Stimulated activated CD8-positive, alpha-beta memory T cell treated with anti-CD3 and anti-CD28 coated beads, Interleukin-15, amount 100 ng/mL, for 48 hours (primary cell): ENCODE measurements at regions not wholly inside any gene's neighbourhood (a gene's known extent, or its start where the extent isn't known, plus 50 kb on each side); places are given as distances from the start of the nearest gene placed in this dataset.
A peak's percentile ranks its signal among the peaks of the same experiment; 100 is the strongest.

ENCODE experiments used
- DNase-seq, 2 donors: peaks; one replicate each; pipeline ENCODE4 v3.0.0-alpha.2; 2020; ENCODE audit warnings: low read depth in 2 of 2

GRCh38 chr2:147135376-147135775 is 709.5 kb upstream of the ACVR2A start:
- no peak for DNase-seq

- DNase-seq = no peak
Observed at GRCh38 chr2:147133286-147133908, 711.4 kb upstream of the ACVR2A start.

GRCh38 chr2:147125145-147125544 is 719.7 kb upstream of the ACVR2A start:
- no peak for DNase-seq

- no peak for DNase-seq
Observed at GRCh38 chr2:147122944-147123343, 721.9 kb upstream of the ACVR2A start.

GRCh38 chr2:147110962-147111361 is 733.9 kb upstream of the ACVR2A start:
- no peak for DNase-seq

- no peak for DNase-seq
Observed at GRCh38 chr2:147110317-147110716, 734.5 kb upstream of the ACVR2A start.

- no peak for DNase-seq
Observed at GRCh38 chr2:147109291-147109690, 735.5 kb upstream of the ACVR2A start.

- no peak for DNase-seq
Observed at GRCh38 chr2:147108548-147108947, 736.3 kb upstream of the ACVR2A start.

GRCh38 chr2:147101941-147102790 is 742.7 kb upstream of the ACVR2A start:
- no peak for DNase-seq

GRCh38 chr2:147100406-147101035 is 744.3 kb upstream of the ACVR2A start:
- DNase-seq = no peak

GRCh38 chr2:147099845-147100244 is 745.0 kb upstream of the ACVR2A start:
- DNase-seq = no peak

GRCh38 chr2:147098940-147099339 is 745.9 kb upstream of the ACVR2A start:
- DNase-seq = no peak

- no peak for DNase-seq
Observed at GRCh38 chr2:147097747-147098146, 747.1 kb upstream of the ACVR2A start.

- DNase-seq = no peak
Observed at GRCh38 chr2:147096671-147097070, 748.2 kb upstream of the ACVR2A start.

GRCh38 chr2:147095376-147095775 is 749.5 kb upstream of the ACVR2A start:
- DNase-seq = no peak

GRCh38 chr2:147094077-147094476 is 750.8 kb upstream of the ACVR2A start:
- no peak for DNase-seq

GRCh38 chr2:147092266-147092665 is 752.6 kb upstream of the ACVR2A start:
- no peak for DNase-seq

GRCh38 chr2:147091448-147091847 is 753.4 kb upstream of the ACVR2A start:
- DNase-seq = no peak

GRCh38 chr2:147088871-147089270 is 756.0 kb upstream of the ACVR2A start:
- DNase-seq = no peak

- DNase-seq = no peak
Observed at GRCh38 chr2:147086715-147087114, 758.1 kb upstream of the ACVR2A start.

- no peak for DNase-seq
Observed at GRCh38 chr2:147083664-147084063, 761.2 kb upstream of the ACVR2A start.

GRCh38 chr2:147082850-147083522 is 761.8 kb upstream of the ACVR2A start:
- DNase-seq = peak in 1 of 2 donors; percentile 6
